H1 (cell line): ENCODE measurements at regions not wholly inside any gene's neighbourhood (a gene's known extent, or its start where the extent isn't known, plus 50 kb on each side); places are given as distances from the start of the nearest gene placed in this dataset.

Experiments
- CTCF ChIA-PET: fragments of 300-600 bp; sonication (Branson Sonifier 250); formaldehyde crosslinking; loops from one replicate; lab custom pipeline; 2021; ENCODE audit not compliant: partially characterized antibody; lab: Charles Lee
- POLR2A ChIA-PET: fragments of 300-600 bp; sonication (Branson Sonifier 250); formaldehyde crosslinking; loops from one replicate; lab custom pipeline; 2021; ENCODE audit warnings: inconsistent platforms; ENCODE audit not compliant: partially characterized antibody; lab: Charles Lee
- DNase-seq, 2 experiments: peaks; one replicate each; pipeline versions ENCODE4 v3.0.0 to v3.0.0-alpha.2; 2010 to 2022; ENCODE audit warnings: low spot score in 2 of 2, low read depth in 1 of 2, mixed read lengths in 1 of 2
- FAIRE-seq: peaks from 2 replicates; lab custom pipeline; 2011; peaks lifted over from hg19 to GRCh38; lab: Jason Lieb, UNC
- H2AFZ ChIP-seq: 2 replicates; pipeline ENCODE4 v1.8.1; 2012; ENCODE audit warnings: low read length, inconsistent platforms
- H2AK5ac ChIP-seq: 2 replicates; pipeline ENCODE4 v1.6.1; 2013; ENCODE audit warnings: low read depth, low read length
- H2BK120ac ChIP-seq: replicated peaks from 2 replicates; pipeline ENCODE3; 2013; ENCODE audit warnings: low read depth, low read length, inconsistent platforms
- H2BK12ac ChIP-seq: 2 replicates; pipeline ENCODE4 v1.6.1; 2013; ENCODE audit warnings: low read depth, low read length
- H2BK15ac ChIP-seq: 2 replicates; pipeline ENCODE4 v1.6.1; 2013; ENCODE audit warnings: low read length
- H2BK20ac ChIP-seq: 2 replicates; pipeline ENCODE4 v1.6.1; 2013; ENCODE audit warnings: low read length
- H2BK5ac ChIP-seq: 2 replicates; pipeline ENCODE4 v1.6.1; 2013; ENCODE audit warnings: low read depth, low read length
- H3K14ac ChIP-seq: 2 replicates; pipeline ENCODE4 v1.6.1; 2013; ENCODE audit warnings: inconsistent platforms; ENCODE audit not compliant: insufficient read length
- H3K18ac ChIP-seq: 2 replicates; pipeline ENCODE4 v1.6.1; 2013; ENCODE audit warnings: low read length; ENCODE audit errors: extremely low read depth
- H3K23ac ChIP-seq: 2 replicates; pipeline ENCODE4 v1.6.1; 2013; ENCODE audit warnings: inconsistent platforms; ENCODE audit not compliant: insufficient read length
- H3K23me2 ChIP-seq: 2 replicates; pipeline ENCODE4 v1.6.1; 2013; ENCODE audit warnings: low read depth, low read length
- H3K27ac ChIP-seq: 2 replicates; pipeline ENCODE4 v1.6.1; 2011; ENCODE audit warnings: low read depth, low read length, inconsistent platforms
- H3K27me3 ChIP-seq, 4 experiments: replicated peaks in 1 of 4; 1 replicate in 1 of 4; 2 replicates in 3 of 4; pipeline versions ENCODE4 v1.6.1 to v1.8.1; 2011 to 2013; ENCODE audit warnings: low read length in 3 of 4, mild to moderate bottlenecking in 3 of 4, inconsistent platforms in 2 of 4, mixed read lengths in 2 of 4, moderate library complexity in 1 of 4; ENCODE audit not compliant: control insufficient read depth in 3 of 4, insufficient read depth in 3 of 4; ENCODE audit errors: extremely low read depth in 1 of 4
- H3K36me3 ChIP-seq, 4 experiments: 2 replicates each; pipeline versions ENCODE4 v1.6.1 to v1.8.1; 2011 to 2013; ENCODE audit warnings: mild to moderate bottlenecking in 4 of 4, low read length in 3 of 4, moderate library complexity in 2 of 4, control low read depth in 1 of 4, inconsistent platforms in 1 of 4; ENCODE audit not compliant: insufficient read depth in 4 of 4, control insufficient read depth in 2 of 4
- H3K4ac ChIP-seq: replicated peaks from 2 replicates; pipeline ENCODE3; 2013; ENCODE audit warnings: low read length, low read depth, mixed read lengths, inconsistent platforms; ENCODE audit not compliant: insufficient read length
- H3K4me1 ChIP-seq, 4 experiments: replicated peaks in 1 of 4; 1 replicate in 1 of 4; 2 replicates in 3 of 4; pipeline versions ENCODE4 v1.6.1 to v1.8.1; 2011 to 2013; ENCODE audit warnings: low read length in 3 of 4, inconsistent platforms in 2 of 4, mixed read lengths in 1 of 4; ENCODE audit not compliant: insufficient read depth in 4 of 4, control insufficient read depth in 3 of 4
- H3K4me2 ChIP-seq, 2 experiments: 2 replicates each; pipeline versions ENCODE4 v1.6.1 to v1.8.1; 2011 to 2013; ENCODE audit warnings: low read depth in 2 of 2, low read length in 2 of 2, control low read depth in 1 of 2, inconsistent platforms in 1 of 2, mild to moderate bottlenecking in 1 of 2; ENCODE audit not compliant: insufficient read depth in 1 of 2
- H3K4me3 ChIP-seq, 4 experiments: fragments of 200-600, 300-600 bp in 1 of 4; sonication (generic), shearing (Covaris generic), sonication (Bioruptor Twin) in 1 of 4; 2 replicates each; pipeline versions ENCODE4 v1.5.1 to v1.8.1; 2011 to 2016; ENCODE audit warnings: low read length in 4 of 4, low read depth in 3 of 4, control low read depth in 2 of 4, inconsistent platforms in 2 of 4, mild to moderate bottlenecking in 2 of 4, mixed read lengths in 1 of 4, moderate library complexity in 1 of 4; ENCODE audit not compliant: insufficient read depth in 2 of 4; ENCODE audit errors: extremely low read depth in 1 of 4
- H3K56ac ChIP-seq: replicated peaks from 2 replicates; pipeline ENCODE3; 2013; ENCODE audit warnings: low read depth, mild to moderate bottlenecking, mixed read lengths, low read length, inconsistent platforms; ENCODE audit not compliant: insufficient read length
- H3K79me1 ChIP-seq: 2 replicates; pipeline ENCODE4 v1.6.1; 2013; ENCODE audit warnings: low read depth, low read length, control low read depth
- H3K79me2 ChIP-seq, 2 experiments: 2 replicates each; pipeline versions ENCODE4 v1.6.1 to v1.8.1; 2012 to 2013; ENCODE audit warnings: low read length in 2 of 2, mild to moderate bottlenecking in 2 of 2, inconsistent platforms in 1 of 2; ENCODE audit not compliant: insufficient read depth in 2 of 2, control insufficient read depth in 1 of 2
- H3K9ac ChIP-seq, 4 experiments: replicated peaks in 1 of 4; 1 replicate in 1 of 4; 2 replicates in 3 of 4; pipeline versions ENCODE4 v1.6.1 to v1.8.1; 2011 to 2013; ENCODE audit warnings: low read depth in 3 of 4, low read length in 3 of 4, control low read depth in 2 of 4, mild to moderate bottlenecking in 2 of 4, moderate library complexity in 2 of 4, inconsistent platforms in 1 of 4; ENCODE audit errors: extremely low read depth in 1 of 4
- H3K9me3 ChIP-seq, 2 experiments: 2 replicates each; pipeline versions ENCODE4 v1.6.1 to v1.8.1; 2012 to 2013; ENCODE audit warnings: mild to moderate bottlenecking in 2 of 2, moderate library complexity in 2 of 2, control low read depth in 1 of 2, inconsistent platforms in 1 of 2, low read depth in 1 of 2, low read length in 1 of 2, mixed read lengths in 1 of 2; ENCODE audit not compliant: insufficient read depth in 2 of 2
- H4K20me1 ChIP-seq, 2 experiments: replicated peaks in 1 of 2; 2 replicates each; pipeline versions ENCODE3 to v1.8.1; 2011 to 2013; ENCODE audit warnings: inconsistent platforms in 2 of 2, low read length in 2 of 2, mild to moderate bottlenecking in 1 of 2; ENCODE audit not compliant: insufficient read depth in 2 of 2, control insufficient read depth in 1 of 2
- H4K5ac ChIP-seq: 2 replicates; pipeline ENCODE4 v1.6.1; 2013; ENCODE audit warnings: low read length, low read depth, mixed read lengths, inconsistent platforms; ENCODE audit not compliant: insufficient read length
- H4K8ac ChIP-seq: 2 replicates; pipeline ENCODE4 v1.8.0; 2013; ENCODE audit warnings: mild to moderate bottlenecking, moderate library complexity, low read length, inconsistent platforms; ENCODE audit not compliant: insufficient read depth; ENCODE audit errors: extremely low read depth
- H4K91ac ChIP-seq: replicated peaks from 2 replicates; pipeline ENCODE3; 2013; ENCODE audit warnings: low read length, mixed read lengths, inconsistent platforms; ENCODE audit not compliant: insufficient read length
- NANOG ChIP-seq: IDR thresholded peaks from 2 replicates; pipeline ENCODE4 v1.6.1; 2011; ENCODE audit warnings: low read length, low read depth, mild to moderate bottlenecking, inconsistent platforms; ENCODE audit not compliant: insufficient read depth, poor library complexity, severe bottlenecking
- WGBS, 2 experiments: shearing (Covaris generic) in 1 of 2; methylation state at CpG; one replicate each; pipeline versions ENCODE4 v1.1.6 to v1.1.7; 2013 to 2015; ENCODE audit warnings: low lambda C conversion rate in 2 of 2, mixed read lengths in 2 of 2, inconsistent platforms in 1 of 2, low coverage in 1 of 2, missing lambda C conversion rate in 1 of 2; ENCODE audit not compliant: insufficient replicate concordance in 2 of 2, insufficient coverage in 1 of 2, insufficient read length in 1 of 2; ENCODE audit errors: extremely low coverage in 1 of 2, missing lambda C conversion rate in 1 of 2; 5-methylcytosine and 5-hydroxymethylcytosine counted together

GRCh38 chr17:63268827-63269226, 177.3 kb downstream of the CYB561 start:
- POLR2A ChIA-PET = no interaction called here
- CTCF ChIA-PET = interaction anchor here (0.9 kb wide), 1 partner anchor 183 kb away, joined by 3 read pairs; no protein-coding TSS in a partner anchor

More at GRCh38 chr17:63268827-63269226, 177.3 kb downstream of the CYB561 start:
- no peak overlapping the region for H4K8ac ChIP-seq
- H3K27me3 ChIP-seq = no peaks in the 10 kb centered on the region
- no peak for DNase-seq
- no peak overlapping the region for H3K4me3 ChIP-seq
- H2AFZ ChIP-seq = no peak overlapping the region
- no peak overlapping the region for H3K4me2 ChIP-seq
- H3K18ac ChIP-seq = no peak overlapping the region
- H3K56ac ChIP-seq = no peak overlapping the region
- H3K4me1 ChIP-seq = 0 out of 7 replicates have a peak, but pooled peaks cover 0 to under 1% (median 0%) of the 10 kb centered on the region in 4 experiments
- WGBS, 2 experiments = 86% methylated on average over 3 of the region's 3 CpGs; no CpG with 5 or more reads in 1 of the 2 experiments
- H3K9me3 ChIP-seq = no peaks in the 10 kb centered on the region
- no peaks in the 10 kb centered on the region for H3K23me2 ChIP-seq
- no peaks in the 10 kb centered on the region; the same call in 1 of the 2 replicates for H3K79me1 ChIP-seq
- no peak overlapping the region for H2BK12ac ChIP-seq
- H3K14ac ChIP-seq = no peak overlapping the region
- no peak for TF ChIP-seq NANOG
- TF ChIP-seq, all 59 proteins: peak for 0
- H2BK5ac ChIP-seq = no peak overlapping the region
- H3K27ac ChIP-seq = no peak overlapping the region
- H2BK20ac ChIP-seq = no peak overlapping the region
- H3K23ac ChIP-seq = no peak overlapping the region
- H3K4ac ChIP-seq = no peak overlapping the region
- no peaks in the 10 kb centered on the region for H4K20me1 ChIP-seq
- H2BK120ac ChIP-seq = no peak overlapping the region
- H3K79me2 ChIP-seq = no peaks in the 10 kb centered on the region
- H4K91ac ChIP-seq = no peak overlapping the region
- H3K36me3 ChIP-seq = no peaks in the 10 kb centered on the region
- H3K9ac ChIP-seq = no peak overlapping the region
- no peak overlapping the region for H2BK15ac ChIP-seq
- no peak overlapping the region for H2AK5ac ChIP-seq
- no peak overlapping the region for H4K5ac ChIP-seq
- FAIRE-seq = no peak
